Cardiac muscle cell (in vitro differentiated cells and primary cell): ENCODE measurements at regions not wholly inside any gene's neighbourhood (a gene's known extent, or its start where the extent isn't known, plus 50 kb on each side); places are given as distances from the start of the nearest gene placed in this dataset.
A peak's percentile ranks its signal among the peaks of the same experiment; 100 is the strongest.
"Not testable (repeated sequence)": the region's sequence is repeated elsewhere in the genome, so short reads cannot be mapped to it uniquely, and the experiment has no call there.

Experiments used
- DNase-seq, 2 donors: peaks; one replicate each; pipeline versions ENCODE4 v3.0.0 to v3.0.0-alpha.2; 2010 to 2017; ENCODE audit warnings: low read depth in 1 of 2, low spot score in 1 of 2
- H3K27ac ChIP-seq: fragments of 200-600 bp; sonication (generic); 2 replicates; pipeline ENCODE4 v1.5.1; 2016
- H3K27me3 ChIP-seq: fragments of 200-600 bp; sonication (generic); 2 replicates; pipeline ENCODE4 v1.6.0; 2016; ENCODE audit warnings: control low read depth
- H3K36me3 ChIP-seq: fragments of 200-600 bp; sonication (generic); 2 replicates; pipeline ENCODE4 v1.5.1; 2016; ENCODE audit warnings: control low read depth
- H3K4me1 ChIP-seq: fragments of 200-600 bp; sonication (generic); 2 replicates; pipeline ENCODE4 v1.8.1; 2017; ENCODE audit warnings: low read depth, mild to moderate bottlenecking, mixed run types
- H3K4me3 ChIP-seq: fragments of 200-600 bp; sonication (generic); 2 replicates; pipeline ENCODE4 v1.5.1; 2016; ENCODE audit warnings: mild to moderate bottlenecking
- H3K9me3 ChIP-seq: fragments of 200-600 bp; sonication (generic); 2 replicates; pipeline ENCODE4 v1.5.1; 2017; ENCODE audit warnings: low read depth, mild to moderate bottlenecking, control low read depth

DNA sequence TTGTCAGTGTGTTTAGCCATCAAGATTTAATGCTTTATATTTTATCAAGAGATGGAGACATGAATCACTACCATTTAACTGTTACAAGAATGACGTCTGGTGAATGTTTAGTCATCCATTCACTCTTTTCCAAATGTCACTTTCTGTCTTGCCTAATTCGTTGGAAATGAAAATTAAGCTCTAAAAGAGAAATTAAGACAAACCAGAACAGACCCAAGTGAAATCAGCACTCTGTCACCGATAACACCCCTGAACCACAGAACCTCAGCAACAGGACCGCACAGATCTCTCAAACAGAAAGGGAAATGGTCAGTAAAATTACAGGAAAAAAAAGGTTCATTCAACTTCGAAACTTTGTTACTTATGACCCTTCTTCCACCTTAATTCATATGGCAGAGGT is 320.9 kb downstream of the BCL2L11 start:
- not testable (repeated sequence) for H3K4me1 ChIP-seq

DNA sequence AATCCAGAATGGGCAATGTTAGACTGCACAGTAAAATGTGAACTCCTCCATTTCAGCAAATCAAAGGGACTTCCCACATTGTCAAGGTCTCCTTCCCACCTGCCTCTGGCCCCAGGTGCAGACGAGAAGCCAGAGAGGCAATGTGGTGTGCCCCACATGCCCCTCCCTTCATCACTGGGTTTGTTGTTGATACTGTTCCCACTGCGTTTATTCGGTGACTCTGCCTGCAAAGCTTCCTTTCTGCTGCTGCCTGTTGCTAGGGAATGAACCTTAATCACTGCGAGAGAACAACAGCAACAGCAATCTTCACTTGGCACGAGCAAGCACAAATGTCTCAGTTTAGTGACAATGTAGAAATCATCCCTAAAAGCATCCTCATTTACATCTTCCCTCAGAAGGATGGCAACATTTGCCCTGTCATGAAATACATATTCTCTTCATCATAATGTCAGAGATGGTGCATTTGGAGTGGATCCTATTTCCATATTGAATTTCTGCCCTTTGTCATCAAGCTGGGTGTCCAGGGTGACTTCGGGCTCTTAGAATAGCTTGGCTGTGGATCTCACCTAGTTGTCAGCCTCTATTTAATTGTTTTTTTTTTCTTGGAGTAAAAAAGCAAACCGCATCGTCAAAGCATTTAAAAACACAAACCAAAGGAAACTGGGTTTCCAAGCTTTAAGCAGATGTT is 322.2 kb downstream of the BCL2L11 start:
- H3K27me3 ChIP-seq, H3K36me3 ChIP-seq, H3K4me3 ChIP-seq, H3K9me3 ChIP-seq, DNase-seq, H3K4me1 ChIP-seq, H3K27ac ChIP-seq: not testable (repeated sequence)

More for the DNA sequence above, 320.9 kb downstream of the BCL2L11 start:
- H3K9me3 ChIP-seq, H3K4me3 ChIP-seq, H3K27me3 ChIP-seq, DNase-seq, H3K27ac ChIP-seq, H3K36me3 ChIP-seq: not testable (repeated sequence)

GRCh38 chr2:111444516-111444915 is 323.8 kb downstream of the BCL2L11 start:
- H3K9me3 ChIP-seq, H3K4me1 ChIP-seq, DNase-seq, H3K27ac ChIP-seq, H3K4me3 ChIP-seq, H3K36me3 ChIP-seq, H3K27me3 ChIP-seq: not testable (repeated sequence)

- not testable (repeated sequence) for H3K4me3 ChIP-seq, H3K27me3 ChIP-seq, DNase-seq, H3K9me3 ChIP-seq, H3K27ac ChIP-seq, H3K4me1 ChIP-seq, H3K36me3 ChIP-seq
Observed at GRCh38 chr2:111445191-111445929, 324.6 kb downstream of the BCL2L11 start.

- not testable (repeated sequence) for H3K27me3 ChIP-seq, H3K4me1 ChIP-seq, H3K9me3 ChIP-seq, H3K27ac ChIP-seq, H3K4me3 ChIP-seq, DNase-seq, H3K36me3 ChIP-seq
Observed at GRCh38 chr2:111445941-111446340, 325.2 kb downstream of the BCL2L11 start.

GRCh38 chr2:111447482-111447881 is 326.8 kb downstream of the BCL2L11 start:
- H3K36me3 ChIP-seq, H3K27ac ChIP-seq, H3K4me1 ChIP-seq, H3K27me3 ChIP-seq, H3K4me3 ChIP-seq, H3K9me3 ChIP-seq, DNase-seq: not testable (repeated sequence)

DNA sequence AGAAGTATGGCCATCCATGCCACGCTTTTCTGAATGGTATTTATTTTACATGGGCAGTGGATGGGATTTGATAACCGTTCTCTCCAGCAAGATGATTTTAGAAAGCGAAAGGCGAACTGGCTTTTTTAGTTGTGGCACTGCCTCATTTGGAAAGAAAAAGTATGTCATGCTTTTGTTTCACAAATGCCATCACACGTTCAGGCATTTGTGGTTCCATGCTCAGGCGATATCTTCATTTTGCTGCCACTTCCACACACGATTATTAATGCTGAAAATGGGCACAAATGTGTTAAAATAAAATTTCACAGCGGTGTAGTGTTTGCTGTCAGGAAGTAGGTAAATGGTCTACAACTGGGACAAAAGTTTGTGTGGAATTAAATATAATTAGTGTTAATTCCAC is 328.1 kb downstream of the BCL2L11 start:
- not testable (repeated sequence) for H3K9me3 ChIP-seq, DNase-seq, H3K4me3 ChIP-seq, H3K36me3 ChIP-seq, H3K27me3 ChIP-seq, H3K4me1 ChIP-seq, H3K27ac ChIP-seq

- H3K4me1 ChIP-seq, H3K27me3 ChIP-seq, H3K36me3 ChIP-seq, H3K9me3 ChIP-seq, H3K4me3 ChIP-seq, DNase-seq, H3K27ac ChIP-seq: not testable (repeated sequence)
Observed at GRCh38 chr2:111450526-111450925, 329.8 kb downstream of the BCL2L11 start.

GRCh38 chr2:111451692-111452199 is 331.0 kb downstream of the BCL2L11 start:
- not testable (repeated sequence) for H3K27ac ChIP-seq, H3K36me3 ChIP-seq, H3K4me1 ChIP-seq, H3K4me3 ChIP-seq, H3K27me3 ChIP-seq, H3K9me3 ChIP-seq, DNase-seq

GRCh38 chr2:111452208-111452607 is 331.5 kb downstream of the BCL2L11 start:
- H3K27ac ChIP-seq, H3K4me3 ChIP-seq, H3K27me3 ChIP-seq, DNase-seq, H3K9me3 ChIP-seq, H3K36me3 ChIP-seq, H3K4me1 ChIP-seq: not testable (repeated sequence)

DNA sequence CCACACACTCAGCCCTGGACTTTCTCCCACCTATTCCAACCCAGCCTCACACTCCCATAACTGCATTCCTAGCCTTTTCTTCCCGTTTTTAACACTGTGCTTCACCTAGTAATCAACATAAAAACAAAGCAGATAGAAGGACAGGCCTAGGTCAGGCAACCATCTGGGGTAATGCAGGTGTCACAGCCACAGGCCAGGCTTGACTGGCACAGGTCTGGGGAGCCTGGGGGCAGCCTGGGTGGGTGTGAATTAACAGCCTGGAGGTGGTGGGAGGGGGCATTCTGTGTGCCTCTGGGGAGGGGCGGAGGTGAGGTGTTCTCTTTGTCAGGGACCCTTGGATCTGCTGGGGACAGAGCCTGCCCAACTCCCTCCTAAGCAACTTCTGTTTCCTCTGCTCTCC is 332.6 kb downstream of the BCL2L11 start:
- not testable (repeated sequence) for DNase-seq, H3K27me3 ChIP-seq, H3K27ac ChIP-seq, H3K9me3 ChIP-seq, H3K36me3 ChIP-seq, H3K4me1 ChIP-seq, H3K4me3 ChIP-seq

DNA sequence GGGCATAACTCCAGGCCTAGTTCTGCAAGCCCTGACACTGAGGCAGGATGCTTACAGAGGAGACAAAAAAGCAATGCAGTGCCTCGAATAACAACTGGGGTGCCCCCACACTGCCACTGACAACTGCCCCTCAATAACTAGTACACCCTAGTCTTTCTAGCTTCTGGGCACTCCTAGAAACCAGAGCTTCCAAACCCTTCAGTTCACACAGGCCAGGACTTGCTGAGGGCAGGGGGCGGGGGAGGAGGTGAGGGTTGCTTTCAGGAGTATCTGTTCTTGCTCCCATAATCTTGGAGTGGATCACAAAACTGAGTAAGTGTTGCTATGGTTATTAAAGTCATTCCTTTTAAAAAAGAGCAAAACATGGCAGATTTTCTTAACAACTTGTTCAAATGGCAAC is 333.1 kb downstream of the BCL2L11 start:
- not testable (repeated sequence) for H3K4me3 ChIP-seq, H3K4me1 ChIP-seq, H3K9me3 ChIP-seq, H3K27ac ChIP-seq, H3K36me3 ChIP-seq, DNase-seq, H3K27me3 ChIP-seq

- H3K4me3 ChIP-seq, H3K27me3 ChIP-seq, H3K36me3 ChIP-seq, H3K4me1 ChIP-seq, H3K9me3 ChIP-seq, H3K27ac ChIP-seq: not testable (repeated sequence)
- DNase-seq: peak; percentile 12 to 89
Observed at GRCh38 chr2:111454404-111454803, 333.7 kb downstream of the BCL2L11 start.
